ENCODE measurements at regions not wholly inside any gene's neighbourhood (a gene's known extent, or its start where the extent isn't known, plus 50 kb on each side); places are given as distances from the start of the nearest gene placed in this dataset.

DNA sequence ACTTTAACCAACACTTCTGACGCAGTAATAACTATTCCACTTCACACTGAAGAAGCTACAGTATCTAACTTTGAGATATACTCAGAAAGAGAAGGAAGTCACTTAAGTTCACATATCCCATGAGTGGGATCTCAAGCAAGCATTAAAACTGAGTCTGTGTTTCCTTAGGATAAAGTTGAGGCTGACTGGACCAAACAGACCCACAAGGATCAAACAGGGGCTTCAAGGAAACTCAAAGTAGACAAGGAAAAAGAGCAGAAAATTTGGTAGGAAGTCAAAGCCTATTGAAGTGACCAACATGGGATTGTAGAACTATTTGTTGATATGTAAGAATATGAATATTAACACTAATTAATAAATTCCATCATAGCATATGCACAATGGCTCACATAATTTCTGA lies 294.9 kb downstream of the ADGB start:
- Histone ChIP-seq H3K4me3 (ENCODE audit: severe bottlenecking) (no peak overlapping the region), H3K36me3 (ENCODE audit: low read depth) (no peaks in the 10 kb centered on the region), H3K9me3 (ENCODE audit: severe bottlenecking) (no peaks in the 10 kb centered on the region), H3K4me1 (ENCODE audit: insufficient read depth, poor library complexity, severe bottlenecking) (peaks cover 5% of the 10 kb centered on the region), H3K27ac (ENCODE audit: poor library complexity, severe bottlenecking) (no peak overlapping the region), H3K27me3 (ENCODE audit: insufficient read depth, poor library complexity, severe bottlenecking) (no peaks in the 10 kb centered on the region)
- ATAC-seq (ENCODE audit: low read depth) (no peak), DNase-seq (ENCODE audit: low spot score) (no peak)
- no peak for TF ChIP-seq CTCF (IDR thresholded peaks at IDR 0.05; ENCODE audit: poor library complexity, severe bottlenecking)

DNA sequence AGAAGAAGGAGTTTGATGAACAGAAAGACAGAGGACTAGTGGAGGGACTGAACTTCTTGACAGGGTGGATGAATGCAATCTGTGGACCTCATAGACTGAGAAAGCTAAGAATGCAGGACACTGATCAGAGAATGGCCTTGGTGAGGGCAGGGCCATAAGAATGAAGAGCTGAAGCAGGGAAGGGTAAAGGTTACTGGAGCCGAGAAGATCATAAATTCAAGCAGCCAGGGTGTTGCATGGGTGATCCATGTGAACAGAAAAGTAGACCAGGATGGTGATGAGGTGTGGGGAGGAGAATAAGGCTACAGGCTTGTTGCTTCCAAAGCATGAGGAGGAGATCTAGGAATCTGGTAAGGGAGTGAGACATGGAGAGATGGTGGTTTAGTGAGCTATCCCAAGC lies 295.9 kb downstream of the ADGB start:
- Histone ChIP-seq H3K36me3 (ENCODE audit: low read depth) (no peaks in the 10 kb centered on the region), H3K4me1 (ENCODE audit: insufficient read depth, poor library complexity, severe bottlenecking) (peaks cover 5% of the 10 kb centered on the region), H3K27me3 (ENCODE audit: insufficient read depth, poor library complexity, severe bottlenecking) (no peaks in the 10 kb centered on the region), H3K27ac (ENCODE audit: poor library complexity, severe bottlenecking) (no peak overlapping the region), H3K4me3 (ENCODE audit: severe bottlenecking) (no peak overlapping the region), H3K9me3 (ENCODE audit: severe bottlenecking) (no peaks in the 10 kb centered on the region)
- TF ChIP-seq CTCF (IDR thresholded peaks at IDR 0.05; ENCODE audit: poor library complexity, severe bottlenecking), result no peak
- DNase-seq (ENCODE audit: low spot score) (no peak), ATAC-seq (ENCODE audit: low read depth) (no peak)

DNA sequence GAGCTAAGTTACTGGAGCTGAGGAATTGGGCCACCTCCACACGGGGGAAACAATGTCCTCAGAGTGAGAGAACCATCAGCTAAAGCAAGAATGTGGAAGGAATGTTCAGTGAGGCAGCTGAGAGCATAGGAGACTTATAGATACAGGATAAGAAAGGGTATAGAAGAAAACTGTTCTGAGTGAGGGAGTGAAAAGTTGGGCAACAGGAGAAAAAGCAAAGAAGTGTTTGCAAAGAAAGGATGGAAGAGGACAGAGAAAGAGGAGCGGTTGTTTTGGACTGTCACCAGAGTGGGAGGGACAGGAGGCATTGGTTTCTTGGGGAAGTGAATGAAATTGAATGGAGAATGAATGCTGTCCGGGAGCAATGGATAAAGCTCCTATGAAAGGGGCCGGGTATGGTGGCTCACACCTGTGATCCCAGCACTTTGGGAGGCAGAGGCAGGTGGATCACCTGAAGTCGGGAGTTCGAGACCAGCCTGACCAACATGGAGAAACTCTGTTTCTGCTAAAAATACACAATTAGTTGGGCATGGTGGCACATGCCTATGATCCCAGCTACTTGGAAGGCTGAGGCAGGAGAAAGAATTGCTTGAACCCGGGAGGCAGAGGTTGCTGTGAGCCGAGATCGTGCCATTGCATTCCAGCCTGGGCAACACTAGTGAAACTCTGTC lies 296.5 kb downstream of the ADGB start:
- Histone ChIP-seq H3K36me3 (ENCODE audit: low read depth) (no peaks in the 10 kb centered on the region), H3K4me1 (ENCODE audit: insufficient read depth, poor library complexity, severe bottlenecking) (peaks cover 5% of the 10 kb centered on the region), H3K27me3 (ENCODE audit: insufficient read depth, poor library complexity, severe bottlenecking) (no peaks in the 10 kb centered on the region), H3K27ac (ENCODE audit: poor library complexity, severe bottlenecking) (no peak overlapping the region), H3K9me3 (ENCODE audit: severe bottlenecking) (no peaks in the 10 kb centered on the region), H3K4me3 (ENCODE audit: severe bottlenecking) (no peak overlapping the region)
- no peak for TF ChIP-seq CTCF (IDR thresholded peaks at IDR 0.05; ENCODE audit: poor library complexity, severe bottlenecking)
- ATAC-seq (ENCODE audit: low read depth) (no peak), DNase-seq (ENCODE audit: low spot score) (no peak)

DNA sequence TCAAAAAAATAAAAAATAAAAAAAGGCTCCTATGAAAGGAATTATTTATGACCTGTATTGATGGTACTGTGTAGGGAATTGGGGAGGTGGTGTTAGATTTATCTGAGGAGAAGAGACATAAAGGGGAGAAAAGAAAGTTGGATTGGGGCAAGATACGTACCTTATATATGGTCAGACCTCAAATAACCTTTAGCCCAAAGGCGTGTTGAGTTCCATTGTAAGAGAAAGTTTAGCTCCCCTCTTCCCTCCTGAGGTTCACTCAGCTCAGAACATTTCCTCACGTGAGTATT lies 296.9 kb downstream of the ADGB start:
- no peak overlapping the region for H3K4me3 ChIP-seq (ENCODE audit: severe bottlenecking)
- TF ChIP-seq CTCF (IDR thresholded peaks at IDR 0.05; ENCODE audit: poor library complexity, severe bottlenecking), result no peak
- ATAC-seq (ENCODE audit: low read depth) (no peak), DNase-seq (ENCODE audit: low spot score) (no peak)
- no peak overlapping the region for H3K27ac ChIP-seq (ENCODE audit: poor library complexity, severe bottlenecking)
- no peaks in the 10 kb centered on the region for H3K27me3 ChIP-seq (ENCODE audit: insufficient read depth, poor library complexity, severe bottlenecking)
- peaks cover 5% of the 10 kb centered on the region for H3K4me1 ChIP-seq (ENCODE audit: insufficient read depth, poor library complexity, severe bottlenecking)
- no peaks in the 10 kb centered on the region for H3K9me3 ChIP-seq (ENCODE audit: severe bottlenecking)
- no peaks in the 10 kb centered on the region for H3K36me3 ChIP-seq (ENCODE audit: low read depth)

GRCh38 chr6:146896062-146896813 lies 297.5 kb downstream of the ADGB start:
- no peak for ATAC-seq (ENCODE audit: low read depth)
- no peak overlapping the region for H3K27ac ChIP-seq (ENCODE audit: poor library complexity, severe bottlenecking)
- TF ChIP-seq CTCF (IDR thresholded peaks at IDR 0.05; ENCODE audit: poor library complexity, severe bottlenecking), result no peak
- H3K4me1 ChIP-seq (ENCODE audit: insufficient read depth, poor library complexity, severe bottlenecking), result peaks cover 5% of the 10 kb centered on the region
- no peaks in the 10 kb centered on the region for H3K36me3 ChIP-seq (ENCODE audit: low read depth)
- no peak overlapping the region for H3K4me3 ChIP-seq (ENCODE audit: severe bottlenecking)
- H3K9me3 ChIP-seq (ENCODE audit: severe bottlenecking), result no peaks in the 10 kb centered on the region
- no peak for DNase-seq (ENCODE audit: low spot score)
- no peaks in the 10 kb centered on the region for H3K27me3 ChIP-seq (ENCODE audit: insufficient read depth, poor library complexity, severe bottlenecking)

Data from RWPE2 (cell line).